ENCODE measurements at regions not wholly inside any gene's neighbourhood (a gene's known extent, or its start where the extent isn't known, plus 50 kb on each side); places are given as distances from the start of the nearest gene placed in this dataset.

DNA sequence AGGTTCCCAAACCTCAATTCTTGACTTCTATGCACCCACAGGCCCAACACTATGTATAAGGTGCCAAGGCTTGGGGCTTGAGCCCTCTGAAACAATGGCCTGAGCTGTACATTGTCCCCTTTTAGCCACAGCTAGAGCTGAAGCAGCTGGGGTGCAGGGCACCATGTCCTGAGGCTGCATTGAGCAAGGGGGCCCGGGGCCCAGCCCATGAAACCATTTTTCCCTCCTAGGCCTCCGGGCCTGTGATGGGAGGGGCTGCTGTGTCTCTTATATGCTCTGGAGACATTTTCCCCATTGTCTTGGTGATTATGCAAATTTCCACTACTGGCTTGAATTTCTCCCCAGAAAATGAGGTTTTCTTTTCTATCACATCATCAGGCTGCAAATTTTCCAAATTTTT, 155.5 kb downstream of the FASLG start:
- ChIA-PET CTCF (no interaction called here), POLR2A (no interaction called here)
- Mint-ChIP-seq H3K9me3 (peaks cover 39% of the 10 kb centered on the region), H3K27me3 (ENCODE audit: low read depth) (peaks cover 2% of the 10 kb centered on the region), H3K4me3 (no peak overlapping the region), H3K4me1 (no peaks in the 10 kb centered on the region), H3K36me3 (peaks cover 28% of the 10 kb centered on the region), H3K27ac (no peak overlapping the region)
- DNase-seq (ENCODE audit: low spot score), result no peak
- no peak for ATAC-seq
- TF ChIP-seq NR1H2 (CRISPR knock-in tag; IDR thresholded peaks at IDR 0.05) (no peak), RELA (CRISPR knock-in tag; IDR thresholded peaks at IDR 0.05; ENCODE audit: borderline replicate concordance) (no peak), ETV6 (CRISPR knock-in tag; IDR thresholded peaks at IDR 0.05) (no peak), TEAD4 (CRISPR knock-in tag; IDR thresholded peaks at IDR 0.05) (no peak), HMGA2 (CRISPR knock-in tag; IDR thresholded peaks at IDR 0.05) (no peak), HMGXB4 (CRISPR knock-in tag; IDR thresholded peaks at IDR 0.05) (no peak), FOXP4 (CRISPR knock-in tag; IDR thresholded peaks at IDR 0.05) (no peak), EMX1 (CRISPR knock-in tag; IDR thresholded peaks at IDR 0.05) (no peak), CBFB (CRISPR knock-in tag; IDR thresholded peaks at IDR 0.05; ENCODE audit: low read depth) (no peak), ZNF263 (CRISPR knock-in tag; IDR thresholded peaks at IDR 0.05; ENCODE audit: low read depth) (no peak), NFE2L1 (CRISPR knock-in tag; IDR thresholded peaks at IDR 0.05) (no peak), RORB (CRISPR knock-in tag; IDR thresholded peaks at IDR 0.05) (no peak), NR2C2 (CRISPR knock-in tag; IDR thresholded peaks at IDR 0.05) (no peak)
- TF ChIP-seq, protein P1, sequence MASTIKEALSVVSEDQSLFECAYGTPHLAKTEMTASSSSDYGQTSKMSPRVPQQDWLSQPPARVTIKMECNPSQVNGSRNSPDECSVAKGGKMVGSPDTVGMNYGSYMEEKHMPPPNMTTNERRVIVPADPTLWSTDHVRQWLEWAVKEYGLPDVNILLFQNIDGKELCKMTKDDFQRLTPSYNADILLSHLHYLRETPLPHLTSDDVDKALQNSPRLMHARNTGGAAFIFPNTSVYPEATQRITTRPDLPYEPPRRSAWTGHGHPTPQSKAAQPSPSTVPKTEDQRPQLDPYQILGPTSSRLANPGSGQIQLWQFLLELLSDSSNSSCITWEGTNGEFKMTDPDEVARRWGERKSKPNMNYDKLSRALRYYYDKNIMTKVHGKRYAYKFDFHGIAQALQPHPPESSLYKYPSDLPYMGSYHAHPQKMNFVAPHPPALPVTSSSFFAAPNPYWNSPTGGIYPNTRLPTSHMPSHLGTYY (CRISPR knock-in tag; IDR thresholded peaks at IDR 0.05), result no peak
- TF ChIP-seq, protein P2, sequence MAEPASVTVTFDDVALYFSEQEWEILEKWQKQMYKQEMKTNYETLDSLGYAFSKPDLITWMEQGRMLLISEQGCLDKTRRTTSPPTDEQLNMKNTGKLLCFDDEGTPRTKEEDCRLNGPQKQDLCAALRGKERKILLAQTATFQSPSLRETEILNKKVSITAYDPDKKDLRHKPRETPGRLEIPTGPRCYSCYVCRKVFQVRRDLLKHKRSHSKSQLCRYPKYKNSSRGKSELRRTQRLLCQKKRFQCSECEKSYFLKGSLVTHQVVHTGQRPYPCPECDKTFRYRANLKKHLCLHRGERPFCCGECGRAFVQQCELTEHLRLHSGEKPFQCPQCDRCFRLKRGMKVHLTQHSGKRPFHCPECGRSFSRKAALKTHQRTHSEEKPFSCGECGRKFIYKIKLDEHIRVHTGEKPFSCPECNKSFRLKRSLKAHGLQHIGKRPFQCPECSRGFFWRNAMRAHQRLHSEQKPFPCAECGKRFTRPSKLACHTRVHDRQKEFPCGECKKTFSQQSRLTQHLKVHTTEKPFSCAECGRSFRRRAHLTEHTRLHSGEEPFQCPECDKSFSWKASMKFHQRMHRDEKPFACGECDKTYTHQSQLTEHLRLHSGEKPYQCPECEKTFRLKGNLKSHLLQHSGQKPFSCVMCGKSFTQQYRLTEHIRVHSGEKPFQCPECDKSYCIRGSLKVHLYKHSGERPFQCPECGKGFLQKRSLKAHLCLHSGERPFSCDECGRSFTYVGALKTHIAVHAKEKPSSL (CRISPR knock-in tag; conservative IDR thresholded peaks at IDR 0.05), result no peak
- TF ChIP-seq, protein P3, sequence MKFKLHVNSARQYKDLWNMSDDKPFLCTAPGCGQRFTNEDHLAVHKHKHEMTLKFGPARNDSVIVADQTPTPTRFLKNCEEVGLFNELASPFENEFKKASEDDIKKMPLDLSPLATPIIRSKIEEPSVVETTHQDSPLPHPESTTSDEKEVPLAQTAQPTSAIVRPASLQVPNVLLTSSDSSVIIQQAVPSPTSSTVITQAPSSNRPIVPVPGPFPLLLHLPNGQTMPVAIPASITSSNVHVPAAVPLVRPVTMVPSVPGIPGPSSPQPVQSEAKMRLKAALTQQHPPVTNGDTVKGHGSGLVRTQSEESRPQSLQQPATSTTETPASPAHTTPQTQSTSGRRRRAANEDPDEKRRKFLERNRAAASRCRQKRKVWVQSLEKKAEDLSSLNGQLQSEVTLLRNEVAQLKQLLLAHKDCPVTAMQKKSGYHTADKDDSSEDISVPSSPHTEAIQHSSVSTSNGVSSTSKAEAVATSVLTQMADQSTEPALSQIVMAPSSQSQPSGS (CRISPR knock-in tag; IDR thresholded peaks at IDR 0.05; ENCODE audit: borderline replicate concordance, low read depth), result no peak
- TF ChIP-seq, protein P4, sequence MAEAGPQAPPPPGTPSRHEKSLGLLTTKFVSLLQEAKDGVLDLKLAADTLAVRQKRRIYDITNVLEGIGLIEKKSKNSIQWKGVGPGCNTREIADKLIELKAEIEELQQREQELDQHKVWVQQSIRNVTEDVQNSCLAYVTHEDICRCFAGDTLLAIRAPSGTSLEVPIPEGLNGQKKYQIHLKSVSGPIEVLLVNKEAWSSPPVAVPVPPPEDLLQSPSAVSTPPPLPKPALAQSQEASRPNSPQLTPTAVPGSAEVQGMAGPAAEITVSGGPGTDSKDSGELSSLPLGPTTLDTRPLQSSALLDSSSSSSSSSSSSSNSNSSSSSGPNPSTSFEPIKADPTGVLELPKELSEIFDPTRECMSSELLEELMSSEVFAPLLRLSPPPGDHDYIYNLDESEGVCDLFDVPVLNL (CRISPR knock-in tag; IDR thresholded peaks at IDR 0.05; ENCODE audit: borderline replicate concordance, low read depth), result no peak

- Mint-ChIP-seq H3K36me3 (peaks cover 28% of the 10 kb centered on the region), H3K27ac (no peak overlapping the region), H3K27me3 (ENCODE audit: low read depth) (peaks cover 2% of the 10 kb centered on the region; the same call in 1 of the 2 replicates), H3K4me1 (no peaks in the 10 kb centered on the region), H3K9me3 (peaks cover 39% of the 10 kb centered on the region), H3K4me3 (no peak overlapping the region)
- DNase-seq (ENCODE audit: low spot score) (no peak), ATAC-seq (no peak)
- ChIA-PET CTCF (no interaction called here), POLR2A (no interaction called here)
- TF ChIP-seq, protein P5, sequence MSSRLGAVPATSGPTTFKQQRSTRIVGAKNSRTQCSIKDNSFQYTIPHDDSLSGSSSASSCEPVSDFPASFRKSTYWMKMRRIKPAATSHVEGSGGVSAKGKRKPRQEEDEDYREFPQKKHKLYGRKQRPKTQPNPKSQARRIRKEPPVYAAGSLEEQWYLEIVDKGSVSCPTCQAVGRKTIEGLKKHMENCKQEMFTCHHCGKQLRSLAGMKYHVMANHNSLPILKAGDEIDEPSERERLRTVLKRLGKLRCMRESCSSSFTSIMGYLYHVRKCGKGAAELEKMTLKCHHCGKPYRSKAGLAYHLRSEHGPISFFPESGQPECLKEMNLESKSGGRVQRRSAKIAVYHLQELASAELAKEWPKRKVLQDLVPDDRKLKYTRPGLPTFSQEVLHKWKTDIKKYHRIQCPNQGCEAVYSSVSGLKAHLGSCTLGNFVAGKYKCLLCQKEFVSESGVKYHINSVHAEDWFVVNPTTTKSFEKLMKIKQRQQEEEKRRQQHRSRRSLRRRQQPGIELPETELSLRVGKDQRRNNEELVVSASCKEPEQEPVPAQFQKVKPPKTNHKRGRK (CRISPR knock-in tag; IDR thresholded peaks at IDR 0.05; ENCODE audit: borderline replicate concordance), result no peak
- TF ChIP-seq ZNF416 (CRISPR knock-in tag; IDR thresholded peaks at IDR 0.05) (no peak), ZNF396 (CRISPR knock-in tag; IDR thresholded peaks at IDR 0.05; ENCODE audit: borderline replicate concordance) (no peak), RORB (CRISPR knock-in tag; IDR thresholded peaks at IDR 0.05) (no peak)
Measured at GRCh38 chr1:172815740-172816139, 156.8 kb downstream of the FASLG start.
